GM23338 (cell line): ENCODE measurements at regions not wholly inside any gene's neighbourhood (a gene's known extent, or its start where the extent isn't known, plus 50 kb on each side); places are given as distances from the start of the nearest gene placed in this dataset.

Experiments
- ATAC-seq: fragments of 200-7000 bp; cut with Tn5 transposase; 3 replicates; pipeline ENCODE4 v1.9.1; 2020
- DNase-seq: peaks from one replicate; pipeline ENCODE4 v3.0.0-alpha.2; 2015; ENCODE audit warnings: low spot score
- H2AFZ ChIP-seq: fragments of 200-600 bp; sonication (generic); 2 replicates; pipeline ENCODE4 v1.8.0; 2016; ENCODE audit warnings: antibody characterized with exemption, mild to moderate bottlenecking, moderate library complexity
- H3F3A ChIP-seq: fragments of 200-600 bp; sonication (generic); replicated peaks from 2 replicates; pipeline ENCODE4 v1.8.0; 2017; ENCODE audit warnings: antibody characterized with exemption, mixed run types, low read depth
- H3K27ac ChIP-seq: fragments of 200-600 bp; sonication (generic); 2 replicates; pipeline ENCODE4 v1.6.1; 2016; ENCODE audit warnings: low read depth
- H3K27me3 ChIP-seq: fragments of 200-600 bp; sonication (generic); 2 replicates; pipeline ENCODE4 v1.8.0; 2016; ENCODE audit warnings: mild to moderate bottlenecking, mixed run types, moderate library complexity; ENCODE audit not compliant: insufficient read depth
- H3K36me3 ChIP-seq: fragments of 200-600 bp; sonication (generic); 2 replicates; pipeline ENCODE4 v1.8.0; 2016; ENCODE audit warnings: mild to moderate bottlenecking; ENCODE audit not compliant: insufficient read depth
- H3K4me1 ChIP-seq: fragments of 200-600 bp; sonication (generic); 2 replicates; pipeline ENCODE4 v1.8.0; 2016; ENCODE audit warnings: mild to moderate bottlenecking, moderate library complexity; ENCODE audit not compliant: insufficient read depth
- H3K4me2 ChIP-seq: fragments of 200-600 bp; sonication (generic); 2 replicates; pipeline ENCODE4 v1.7.1; 2017; ENCODE audit warnings: mixed run types
- H3K4me3 ChIP-seq: fragments of 200-600 bp; sonication (generic); 2 replicates; pipeline ENCODE4 v1.6.1; 2016; ENCODE audit warnings: mixed run types
- H3K79me2 ChIP-seq: fragments of 200-600 bp; sonication (generic); replicated peaks from 2 replicates; pipeline ENCODE4 v1.8.0; 2017; ENCODE audit warnings: mild to moderate bottlenecking; ENCODE audit not compliant: insufficient read depth
- H3K9me2 ChIP-seq: fragments of 200-600 bp; sonication (generic); 2 replicates; pipeline ENCODE4 v1.8.0; 2017; ENCODE audit not compliant: insufficient read depth
- H4K20me1 ChIP-seq: fragments of 200-600 bp; sonication (generic); replicated peaks from 2 replicates; pipeline ENCODE4 v1.8.0; 2017; ENCODE audit warnings: mild to moderate bottlenecking; ENCODE audit not compliant: insufficient read depth
- H3K27ac Mint-ChIP-seq: 2 replicates; pipeline ENCODE4 v1.8.0; 2020; ENCODE audit warnings: inconsistent platforms, mild to moderate bottlenecking, moderate library complexity, mixed read lengths
- H3K27me3 Mint-ChIP-seq: 3 replicates; pipeline ENCODE4 v1.8.0; 2022; ENCODE audit warnings: low read depth, mild to moderate bottlenecking, moderate library complexity, mixed read lengths, inconsistent platforms; ENCODE audit not compliant: insufficient read depth, poor library complexity
- H3K36me3 Mint-ChIP-seq: 3 replicates; pipeline ENCODE4 v1.8.0; 2021; ENCODE audit warnings: low read depth, mild to moderate bottlenecking, inconsistent platforms, moderate library complexity, mixed read lengths
- H3K4me1 Mint-ChIP-seq: 3 replicates; pipeline ENCODE4 v1.8.0; 2020; ENCODE audit warnings: mild to moderate bottlenecking, inconsistent platforms, mixed read lengths
- H3K4me3 Mint-ChIP-seq: 3 replicates; pipeline ENCODE4 v1.8.0; 2021; ENCODE audit warnings: moderate library complexity, mild to moderate bottlenecking, inconsistent platforms, mixed read lengths
- H3K9me3 Mint-ChIP-seq: 3 replicates; pipeline ENCODE4 v1.8.0; 2020; ENCODE audit warnings: moderate library complexity, mild to moderate bottlenecking, inconsistent platforms, mixed read lengths
- CREB1 ChIP-seq: fragments of 250-450 bp; sonication (Bioruptor Pico); IDR thresholded peaks from 2 replicates; pipeline ENCODE4 v1.5.0; 2020; ENCODE audit warnings: low read depth, mild to moderate bottlenecking, moderate library complexity
- CTCF ChIP-seq, 2 experiments: fragments of 200-600 bp in 1 of 2; sonication (generic) in 1 of 2; conservative IDR thresholded peaks; 2 replicates each; pipeline versions ENCODE4 v1.5.1 to v1.6.1; 2016 to 2017; ENCODE audit warnings: antibody characterized with exemption in 2 of 2, low read depth in 2 of 2, mild to moderate bottlenecking in 2 of 2, moderate library complexity in 1 of 2
- EZH2 ChIP-seq: fragments of 200-600 bp; sonication (generic); IDR thresholded peaks from one replicate; pipeline ENCODE4 v1.8.0; 2017; ENCODE audit warnings: antibody characterized with exemption, mild to moderate bottlenecking, low read depth; ENCODE audit not compliant: unreplicated experiment
- EZH2phosphoT487 ChIP-seq: fragments of 200-600 bp; sonication (generic); IDR thresholded peaks from one replicate; pipeline ENCODE4 v1.8.1; 2018; ENCODE audit warnings: antibody characterized with exemption; ENCODE audit not compliant: unreplicated experiment
- JUNB ChIP-seq: IDR thresholded peaks from one replicate; pipeline ENCODE4 v1.6.1; 2016; ENCODE audit warnings: antibody characterized with exemption; ENCODE audit not compliant: unreplicated experiment
- NANOG ChIP-seq: IDR thresholded peaks from 2 replicates; pipeline ENCODE4 v1.6.1; 2016; ENCODE audit warnings: antibody characterized with exemption, borderline replicate concordance
- POLR2AphosphoS5 ChIP-seq: IDR thresholded peaks from 2 replicates; pipeline ENCODE4 v1.6.1; 2016; ENCODE audit warnings: antibody characterized with exemption, low read depth
- REST ChIP-seq: IDR thresholded peaks from one replicate; pipeline ENCODE4 v1.6.1; 2018; ENCODE audit warnings: antibody characterized with exemption; ENCODE audit not compliant: unreplicated experiment
- STAT1 ChIP-seq: IDR thresholded peaks from one replicate; pipeline ENCODE4 v1.6.1; 2016; ENCODE audit warnings: antibody characterized with exemption; ENCODE audit not compliant: unreplicated experiment
- ZNF114 ChIP-seq: fragments of 250-450 bp; sonication (Bioruptor Pico); IDR thresholded peaks from 2 replicates; pipeline ENCODE4 v1.5.0; 2020; ENCODE audit warnings: mild to moderate bottlenecking, moderate library complexity
- ZNF331 ChIP-seq: fragments of 250-450 bp; sonication (Bioruptor Pico); IDR thresholded peaks from 2 replicates; pipeline ENCODE4 v1.5.0; 2020; ENCODE audit warnings: low read depth, mild to moderate bottlenecking, moderate library complexity
- TF ChIP-seq, protein P1 (sequence below): fragments of 250-450 bp; sonication (Bioruptor Pico); IDR thresholded peaks from 2 replicates; pipeline ENCODE4 v1.5.0; 2020; ENCODE audit warnings: mild to moderate bottlenecking, moderate library complexity
- TF ChIP-seq, protein P2 (sequence below): IDR thresholded peaks from 2 replicates; pipeline ENCODE4 v1.6.1; 2016; ENCODE audit warnings: antibody characterized with exemption

DNA sequence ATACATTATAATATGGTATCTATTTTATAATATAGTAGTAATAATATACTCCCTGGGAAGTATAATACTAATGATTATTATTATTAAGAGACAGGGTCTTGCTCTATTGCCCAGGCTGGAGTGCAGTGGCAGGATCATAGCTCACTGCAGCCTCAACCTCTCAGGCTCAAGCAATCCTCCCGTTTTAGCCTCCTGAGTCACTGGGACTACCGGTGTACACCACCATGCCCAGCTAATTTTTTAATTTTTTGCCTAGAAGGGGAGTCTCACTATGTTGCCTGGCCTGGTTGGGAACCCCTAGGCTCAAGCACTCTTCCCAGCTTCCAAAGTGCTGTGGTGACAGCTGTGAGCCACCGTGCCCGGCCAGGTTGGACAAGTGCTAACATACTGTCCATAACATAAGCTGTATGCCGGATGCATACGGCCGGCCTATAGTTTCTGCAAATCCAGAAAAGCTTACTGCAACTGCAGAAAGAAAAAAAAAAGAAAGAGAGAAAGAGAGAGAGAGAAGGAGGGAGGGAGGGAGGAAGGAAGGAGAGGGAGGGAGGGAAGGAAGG is 94.2 kb upstream of the PPP2R3B start:
- Mint-ChIP-seq H3K4me1 (no peaks in the 10 kb centered on the region), H3K36me3 (peaks cover 39% of the 10 kb centered on the region), H3K27me3 (peaks cover 4% of the 10 kb centered on the region), H3K4me3 (no peak overlapping the region), H3K9me3 (peaks cover 67% of the 10 kb centered on the region), H3K27ac (no peak overlapping the region)
- no peak for ATAC-seq
- no peak overlapping the region for H3K4me2 ChIP-seq
- no peaks in the 10 kb centered on the region for H3K79me2 ChIP-seq
- H3K27me3 ChIP-seq, result no peaks in the 10 kb centered on the region
- H3K4me1 ChIP-seq, result peaks cover 18% of the 10 kb centered on the region
- H3F3A ChIP-seq, result 0 out of 2 replicates have a peak, but pooled peaks cover 1% of the 10 kb centered on the region
- no peak overlapping the region for H3K4me3 ChIP-seq
- H3K36me3 ChIP-seq, result no peaks in the 10 kb centered on the region
- H3K27ac ChIP-seq, result no peak overlapping the region
- no peak for DNase-seq
- no peaks in the 10 kb centered on the region for H4K20me1 ChIP-seq
- H3K9me2 ChIP-seq, result no peaks in the 10 kb centered on the region
- TF ChIP-seq JUNB, result no peak
- TF ChIP-seq CREB1, result no peak
- TF ChIP-seq POLR2AphosphoS5, result no peak
- no peak for TF ChIP-seq ZNF114
- TF ChIP-seq, protein P1, sequence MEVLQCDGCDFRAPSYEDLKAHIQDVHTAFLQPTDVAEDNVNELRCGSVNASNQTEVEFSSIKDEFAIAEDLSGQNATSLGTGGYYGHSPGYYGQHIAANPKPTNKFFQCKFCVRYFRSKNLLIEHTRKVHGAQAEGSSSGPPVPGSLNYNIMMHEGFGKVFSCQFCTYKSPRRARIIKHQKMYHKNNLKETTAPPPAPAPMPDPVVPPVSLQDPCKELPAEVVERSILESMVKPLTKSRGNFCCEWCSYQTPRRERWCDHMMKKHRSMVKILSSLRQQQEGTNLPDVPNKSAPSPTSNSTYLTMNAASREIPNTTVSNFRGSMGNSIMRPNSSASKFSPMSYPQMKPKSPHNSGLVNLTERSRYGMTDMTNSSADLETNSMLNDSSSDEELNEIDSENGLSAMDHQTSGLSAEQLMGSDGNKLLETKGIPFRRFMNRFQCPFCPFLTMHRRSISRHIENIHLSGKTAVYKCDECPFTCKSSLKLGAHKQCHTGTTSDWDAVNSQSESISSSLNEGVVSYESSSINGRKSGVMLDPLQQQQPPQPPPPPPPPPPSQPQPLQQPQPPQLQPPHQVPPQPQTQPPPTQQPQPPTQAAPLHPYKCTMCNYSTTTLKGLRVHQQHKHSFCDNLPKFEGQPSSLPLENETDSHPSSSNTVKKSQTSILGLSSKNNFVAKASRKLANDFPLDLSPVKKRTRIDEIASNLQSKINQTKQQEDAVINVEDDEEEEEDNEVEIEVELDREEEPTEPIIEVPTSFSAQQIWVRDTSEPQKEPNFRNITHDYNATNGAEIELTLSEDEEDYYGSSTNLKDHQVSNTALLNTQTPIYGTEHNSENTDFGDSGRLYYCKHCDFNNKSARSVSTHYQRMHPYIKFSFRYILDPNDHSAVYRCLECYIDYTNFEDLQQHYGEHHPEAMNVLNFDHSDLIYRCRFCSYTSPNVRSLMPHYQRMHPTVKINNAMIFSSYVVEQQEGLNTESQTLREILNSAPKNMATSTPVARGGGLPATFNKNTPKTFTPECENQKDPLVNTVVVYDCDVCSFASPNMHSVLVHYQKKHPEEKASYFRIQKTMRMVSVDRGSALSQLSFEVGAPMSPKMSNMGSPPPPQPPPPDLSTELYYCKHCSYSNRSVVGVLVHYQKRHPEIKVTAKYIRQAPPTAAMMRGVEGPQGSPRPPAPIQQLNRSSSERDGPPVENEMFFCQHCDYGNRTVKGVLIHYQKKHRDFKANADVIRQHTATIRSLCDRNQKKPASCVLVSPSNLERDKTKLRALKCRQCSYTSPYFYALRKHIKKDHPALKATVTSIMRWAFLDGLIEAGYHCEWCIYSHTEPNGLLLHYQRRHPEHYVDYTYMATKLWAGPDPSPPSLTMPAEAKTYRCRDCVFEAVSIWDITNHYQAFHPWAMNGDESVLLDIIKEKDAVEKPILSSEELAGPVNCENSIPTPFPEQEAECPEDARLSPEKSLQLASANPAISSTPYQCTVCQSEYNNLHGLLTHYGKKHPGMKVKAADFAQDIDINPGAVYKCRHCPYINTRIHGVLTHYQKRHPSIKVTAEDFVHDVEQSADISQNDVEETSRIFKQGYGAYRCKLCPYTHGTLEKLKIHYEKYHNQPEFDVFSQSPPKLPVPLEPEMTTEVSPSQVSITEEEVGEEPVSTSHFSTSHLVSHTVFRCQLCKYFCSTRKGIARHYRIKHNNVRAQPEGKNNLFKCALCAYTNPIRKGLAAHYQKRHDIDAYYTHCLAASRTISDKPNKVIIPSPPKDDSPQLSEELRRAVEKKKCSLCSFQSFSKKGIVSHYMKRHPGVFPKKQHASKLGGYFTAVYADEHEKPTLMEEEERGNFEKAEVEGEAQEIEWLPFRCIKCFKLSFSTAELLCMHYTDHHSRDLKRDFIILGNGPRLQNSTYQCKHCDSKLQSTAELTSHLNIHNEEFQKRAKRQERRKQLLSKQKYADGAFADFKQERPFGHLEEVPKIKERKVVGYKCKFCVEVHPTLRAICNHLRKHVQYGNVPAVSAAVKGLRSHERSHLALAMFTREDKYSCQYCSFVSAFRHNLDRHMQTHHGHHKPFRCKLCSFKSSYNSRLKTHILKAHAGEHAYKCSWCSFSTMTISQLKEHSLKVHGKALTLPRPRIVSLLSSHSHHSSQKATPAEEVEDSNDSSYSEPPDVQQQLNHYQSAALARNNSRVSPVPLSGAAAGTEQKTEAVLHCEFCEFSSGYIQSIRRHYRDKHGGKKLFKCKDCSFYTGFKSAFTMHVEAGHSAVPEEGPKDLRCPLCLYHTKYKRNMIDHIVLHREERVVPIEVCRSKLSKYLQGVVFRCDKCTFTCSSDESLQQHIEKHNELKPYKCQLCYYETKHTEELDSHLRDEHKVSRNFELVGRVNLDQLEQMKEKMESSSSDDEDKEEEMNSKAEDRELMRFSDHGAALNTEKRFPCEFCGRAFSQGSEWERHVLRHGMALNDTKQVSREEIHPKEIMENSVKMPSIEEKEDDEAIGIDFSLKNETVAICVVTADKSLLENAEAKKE (CRISPR knock-in tag), result no peak
- no peak for TF ChIP-seq EZH2
- TF ChIP-seq CTCF (conservative IDR thresholded peaks at IDR 0.05; ENCODE audit: low read depth in 2 of 2), result no peak
- TF ChIP-seq STAT1, result no peak
- no peak for TF ChIP-seq REST
- no peak for TF ChIP-seq EZH2phosphoT487
- TF ChIP-seq, protein P2, sequence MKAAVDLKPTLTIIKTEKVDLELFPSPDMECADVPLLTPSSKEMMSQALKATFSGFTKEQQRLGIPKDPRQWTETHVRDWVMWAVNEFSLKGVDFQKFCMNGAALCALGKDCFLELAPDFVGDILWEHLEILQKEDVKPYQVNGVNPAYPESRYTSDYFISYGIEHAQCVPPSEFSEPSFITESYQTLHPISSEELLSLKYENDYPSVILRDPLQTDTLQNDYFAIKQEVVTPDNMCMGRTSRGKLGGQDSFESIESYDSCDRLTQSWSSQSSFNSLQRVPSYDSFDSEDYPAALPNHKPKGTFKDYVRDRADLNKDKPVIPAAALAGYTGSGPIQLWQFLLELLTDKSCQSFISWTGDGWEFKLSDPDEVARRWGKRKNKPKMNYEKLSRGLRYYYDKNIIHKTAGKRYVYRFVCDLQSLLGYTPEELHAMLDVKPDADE, result no peak
- TF ChIP-seq NANOG, result no peak
- TF ChIP-seq ZNF331 (CRISPR knock-in tag), result no peak
- H2AFZ ChIP-seq, result no peak overlapping the region
